Aorta (tissue), 5 donors: ENCODE measurements at regions not wholly inside any gene's neighbourhood (a gene's known extent, or its start where the extent isn't known, plus 50 kb on each side); places are given as distances from the start of the nearest gene placed in this dataset.
"Not testable (repeated sequence)": the region's sequence is repeated elsewhere in the genome, so short reads cannot be mapped to it uniquely, and the experiment has no call there.

ENCODE experiments used
- ATAC-seq: fragments of 200-7000 bp; cut with Tn5 transposase; one replicate; pipeline ENCODE4 v1.9.1; 2022; ENCODE audit warnings: moderate library complexity; ENCODE audit not compliant: low FRiP score
- DNase-seq, 2 donors: peaks; one replicate each; pipeline ENCODE4 v3.0.0-alpha.2; 2020
- H3K27ac ChIP-seq, 2 donors: one replicate each; pipeline ENCODE4 v1.5.1; 2013; ENCODE audit warnings: low read length in 2 of 2, mild to moderate bottlenecking in 2 of 2, moderate library complexity in 2 of 2, control low read depth in 1 of 2, inconsistent platforms in 1 of 2, low read depth in 1 of 2
- H3K27me3 ChIP-seq, 2 donors: one replicate each; pipeline ENCODE4 v1.6.1; 2013; ENCODE audit warnings: control low read depth in 1 of 2, low read length in 1 of 2, mild to moderate bottlenecking in 1 of 2, moderate library complexity in 1 of 2; ENCODE audit not compliant: insufficient read depth in 2 of 2, control insufficient read depth in 1 of 2
- H3K36me3 ChIP-seq, 2 donors: one replicate each; pipeline ENCODE4 v1.6.1; 2013; ENCODE audit warnings: control low read depth in 1 of 2, low read length in 1 of 2, mild to moderate bottlenecking in 1 of 2; ENCODE audit not compliant: insufficient read depth in 2 of 2, control insufficient read depth in 1 of 2
- H3K4me1 ChIP-seq, 2 donors: one replicate each; pipeline ENCODE4 v1.6.1; 2013; ENCODE audit warnings: low read length in 2 of 2, control low read depth in 1 of 2, mild to moderate bottlenecking in 1 of 2, moderate library complexity in 1 of 2; ENCODE audit not compliant: insufficient read depth in 2 of 2, control insufficient read depth in 1 of 2
- H3K4me3 ChIP-seq, 2 donors: one replicate each; pipeline ENCODE4 v1.5.1; 2013; ENCODE audit warnings: low read length in 2 of 2, control low read depth in 1 of 2, mild to moderate bottlenecking in 1 of 2
- H3K9me3 ChIP-seq: one replicate; pipeline ENCODE4 v1.6.1; 2013; ENCODE audit warnings: mild to moderate bottlenecking, low read length; ENCODE audit not compliant: control insufficient read depth
- WGBS, 2 donors: extraction: QIAGEN DNeasy Blood & Tissue Kit; methylation state at CpG; one replicate each; pipeline ENCODE4 v1.1.7; 2013; 5-methylcytosine and 5-hydroxymethylcytosine counted together
- intact Hi-C, 2 donors: fragments of 100-400 bp; cut with DNase I; formaldehyde crosslinking; loops; one replicate each; pipeline versions ENCODE4 v1.14.2 to v1.15.0; 2022
- donor health status: healthy with polysubstance abuse.
- donor health status: Bipolar disorder and iron deficiency.
- donor health status: DM: no; HTN: no; CAD: no.
- donor health status: DM: no; HTN: no; CAD: no.
- donor health status: DM: yes; HTN: yes; CAD: no.

- Histone ChIP-seq H3K27ac (peak overlapping the region; percentile 63 to 96), H3K27me3 (no peaks in the 10 kb centered on the region), H3K36me3 (no peaks in the 10 kb centered on the region), H3K9me3 (no peaks in the 10 kb centered on the region), H3K4me1 (peaks cover 4% of the 10 kb centered on the region in 2 donors), H3K4me3 (no peak overlapping the region)
- WGBS, 2 donors, result 5 to 8% methylated on average over 13 of the region's 13 CpGs
- DNase-seq (no peak), ATAC-seq (peak; percentile 55)
- intact Hi-C loops, result no loop called here
Observed at GRCh38 chr16:14013571-14014283, 57.4 kb upstream of the MRTFB start.

DNA sequence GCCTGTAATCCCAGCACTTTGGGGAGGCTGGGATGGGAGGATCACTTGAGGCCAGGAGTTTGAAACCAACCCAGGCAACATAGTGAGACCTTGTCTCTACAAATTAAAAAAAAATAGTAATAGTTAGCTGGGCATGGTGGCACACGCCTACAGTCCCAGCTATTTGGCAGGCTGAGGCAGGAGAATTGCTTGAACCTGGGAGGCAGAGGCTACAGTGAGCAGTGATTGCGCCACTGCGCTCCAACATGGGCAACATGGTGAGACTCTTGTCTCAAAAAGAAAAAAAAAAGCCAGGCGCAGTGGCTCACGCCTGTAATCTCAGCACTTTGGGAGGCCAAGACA, 56.9 kb upstream of the MRTFB start:
- no peak for ATAC-seq
- WGBS, 2 donors, result 56 to 70% methylated on average over 5 of the region's 5 CpGs
- peaks cover 4 to 7% of the 10 kb centered on the region in 2 donors for H3K4me1 ChIP-seq

GRCh38 chr16:14015033-14015432, 56.1 kb upstream of the MRTFB start:
- ATAC-seq (no peak), DNase-seq (no peak)

More for the DNA sequence above, 56.9 kb upstream of the MRTFB start:
- no peak for DNase-seq
- H3K27ac ChIP-seq, result peak overlapping the region; percentile 63 to 96
- intact Hi-C loops, result no loop called here
- H3K4me3 ChIP-seq, result no peak overlapping the region
- H3K27me3 ChIP-seq, result no peaks in the 10 kb centered on the region
- H3K36me3 ChIP-seq, result no peaks in the 10 kb centered on the region
- H3K9me3 ChIP-seq, result no peaks in the 10 kb centered on the region

GRCh38 chr16:14015461-14015860, 55.7 kb upstream of the MRTFB start:
- no peaks in the 10 kb centered on the region for H3K36me3 ChIP-seq
- no peaks in the 10 kb centered on the region for H3K9me3 ChIP-seq
- peaks cover 4 to 7% of the 10 kb centered on the region in 2 donors for H3K4me1 ChIP-seq
- no peak overlapping the region for H3K4me3 ChIP-seq
- WGBS, 2 donors, result 3 to 4% methylated on average over 11 of the region's 11 CpGs
- intact Hi-C loops, result no loop called here
- no peaks in the 10 kb centered on the region for H3K27me3 ChIP-seq
- H3K27ac ChIP-seq, result peak overlapping the region; percentile 90 to 96
- DNase-seq, result no peak
- no peak for ATAC-seq

More at GRCh38 chr16:14015033-14015432, 56.1 kb upstream of the MRTFB start:
- intact Hi-C loops, result no loop called here
- no peaks in the 10 kb centered on the region for H3K36me3 ChIP-seq
- H3K9me3 ChIP-seq, result no peaks in the 10 kb centered on the region
- H3K4me3 ChIP-seq, result no peak overlapping the region
- H3K27ac ChIP-seq, result peak overlapping the region; percentile 90 to 96
- no peaks in the 10 kb centered on the region for H3K27me3 ChIP-seq
- H3K4me1 ChIP-seq, result peaks cover 4 to 7% of the 10 kb centered on the region in 2 donors
- 3 to 4% methylated on average over 4 of the region's 4 CpGs for WGBS, 2 donors

DNA sequence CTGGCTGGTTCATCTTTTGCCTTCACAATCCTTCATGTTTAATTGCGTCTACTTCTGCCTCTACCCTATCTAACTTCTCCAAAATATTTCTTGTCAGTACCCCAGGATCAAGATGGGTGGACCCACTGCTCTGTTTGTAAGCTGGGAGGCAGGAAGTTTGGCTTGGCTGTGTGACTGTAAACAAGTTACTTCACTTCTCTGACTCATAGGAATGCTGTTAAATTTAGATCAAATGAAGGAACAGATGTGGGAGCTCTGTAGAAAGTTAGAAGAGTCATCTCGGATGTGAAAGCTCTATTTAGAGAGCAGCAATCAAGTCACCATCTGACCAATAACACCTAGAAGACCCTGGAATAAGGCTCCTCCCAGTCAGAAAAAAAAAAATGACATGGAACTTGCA, 55.2 kb upstream of the MRTFB start:
- DNase-seq, result peak in 1 of 2 donors; percentile 64
- 2% methylated on average over 2 of the region's 2 CpGs for WGBS, 2 donors
- intact Hi-C loops, result no loop called here

GRCh38 chr16:14016362-14016761, 54.8 kb upstream of the MRTFB start:
- intact Hi-C loops, H3K4me3 ChIP-seq, DNase-seq, ATAC-seq, H3K9me3 ChIP-seq, H3K4me1 ChIP-seq, H3K27me3 ChIP-seq, H3K36me3 ChIP-seq: not testable (repeated sequence)
- 87 to 88% methylated on average over 15 of the region's 15 CpGs for WGBS, 2 donors
- H3K27ac ChIP-seq, result peak overlapping the region in 1 of 2 donors; percentile 67

More for the DNA sequence above, 55.2 kb upstream of the MRTFB start:
- H3K27me3 ChIP-seq, result no peaks in the 10 kb centered on the region
- no peaks in the 10 kb centered on the region for H3K9me3 ChIP-seq
- peak; percentile 54 for ATAC-seq
- peak overlapping the region; percentile 90 to 96 for H3K27ac ChIP-seq
- no peak overlapping the region for H3K4me3 ChIP-seq
- H3K36me3 ChIP-seq, result no peaks in the 10 kb centered on the region
- H3K4me1 ChIP-seq, result peaks cover 4 to 7% of the 10 kb centered on the region in 2 donors

DNA sequence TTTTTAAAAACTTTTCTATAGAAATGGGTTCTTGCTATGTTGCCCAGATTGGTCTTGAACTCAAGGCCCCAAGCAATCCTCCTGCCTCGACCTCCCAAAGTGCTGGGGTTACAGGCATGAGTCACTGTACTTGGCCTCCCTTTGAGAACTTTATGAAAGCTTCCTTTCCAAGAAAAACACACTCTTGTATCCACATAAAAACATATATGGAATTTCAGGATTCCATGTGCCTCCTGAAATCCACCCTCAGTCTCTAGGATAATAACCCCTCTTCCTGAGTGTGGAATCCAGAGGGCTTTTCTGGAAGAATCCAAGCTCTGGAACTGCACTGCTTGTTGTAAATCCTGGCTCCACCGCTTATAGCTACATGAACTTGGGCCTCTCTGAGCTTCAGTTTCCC, 53.2 kb upstream of the MRTFB start:
- Histone ChIP-seq H3K9me3 (no peaks in the 10 kb centered on the region), H3K27ac (no peak overlapping the region), H3K4me1 (peaks cover 4 to 7% of the 10 kb centered on the region in 2 donors), H3K4me3 (no peak overlapping the region), H3K27me3 (no peaks in the 10 kb centered on the region), H3K36me3 (no peaks in the 10 kb centered on the region)
- intact Hi-C loops, result no loop called here
- DNase-seq (no peak), ATAC-seq (no peak)
- WGBS, 2 donors, result 23 to 25% methylated on average over 2 of the region's 2 CpGs

GRCh38 chr16:14018851-14019250, 52.3 kb upstream of the MRTFB start:
- Histone ChIP-seq H3K4me1 (peaks cover 4 to 7% of the 10 kb centered on the region in 2 donors), H3K9me3 (no peaks in the 10 kb centered on the region), H3K27me3 (no peaks in the 10 kb centered on the region), H3K36me3 (no peaks in the 10 kb centered on the region), H3K4me3 (no peak overlapping the region), H3K27ac (peak overlapping the region; percentile 39 to 60)
- DNase-seq (no peak), ATAC-seq (peak; percentile 5)
- WGBS, 2 donors, result 2 to 4% methylated on average over 4 of the region's 4 CpGs
- intact Hi-C loops, result no loop called here

DNA sequence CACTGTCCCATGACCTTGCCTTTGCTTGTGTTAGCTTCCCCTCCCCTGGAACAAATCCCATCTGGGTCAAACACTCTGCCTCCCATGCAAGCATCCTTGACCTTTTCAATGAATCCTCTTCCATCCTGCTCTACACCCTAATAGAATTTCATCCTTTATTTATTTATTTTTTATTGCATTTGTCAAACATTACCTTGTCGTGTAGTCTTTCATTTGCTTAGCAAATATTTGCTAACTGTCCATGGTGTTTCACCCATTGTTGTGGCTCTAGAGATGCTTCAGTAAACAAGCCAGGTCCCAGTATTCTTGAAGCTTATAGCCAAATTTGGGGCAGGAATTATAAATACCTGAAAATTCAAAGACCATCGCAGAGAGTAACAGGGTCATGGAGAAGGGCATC, 51.0 kb upstream of the MRTFB start:
- Histone ChIP-seq H3K4me3 (no peak overlapping the region), H3K36me3 (no peaks in the 10 kb centered on the region), H3K9me3 (no peaks in the 10 kb centered on the region), H3K27ac (no peak overlapping the region), H3K27me3 (no peaks in the 10 kb centered on the region), H3K4me1 (peaks cover 4 to 5% of the 10 kb centered on the region in 2 donors)
- 91 to 93% methylated on average over 2 of the region's 2 CpGs for WGBS, 2 donors
- DNase-seq (no peak), ATAC-seq (no peak)
- intact Hi-C loops, result no loop called here
